ENCODE measurements at regions not wholly inside any gene's neighbourhood (a gene's known extent, or its start where the extent isn't known, plus 50 kb on each side); places are given as distances from the start of the nearest gene placed in this dataset.

- no peaks in the 10 kb centered on the region for H3K9me3 Mint-ChIP-seq
- TF ChIP-seq, protein P1, sequence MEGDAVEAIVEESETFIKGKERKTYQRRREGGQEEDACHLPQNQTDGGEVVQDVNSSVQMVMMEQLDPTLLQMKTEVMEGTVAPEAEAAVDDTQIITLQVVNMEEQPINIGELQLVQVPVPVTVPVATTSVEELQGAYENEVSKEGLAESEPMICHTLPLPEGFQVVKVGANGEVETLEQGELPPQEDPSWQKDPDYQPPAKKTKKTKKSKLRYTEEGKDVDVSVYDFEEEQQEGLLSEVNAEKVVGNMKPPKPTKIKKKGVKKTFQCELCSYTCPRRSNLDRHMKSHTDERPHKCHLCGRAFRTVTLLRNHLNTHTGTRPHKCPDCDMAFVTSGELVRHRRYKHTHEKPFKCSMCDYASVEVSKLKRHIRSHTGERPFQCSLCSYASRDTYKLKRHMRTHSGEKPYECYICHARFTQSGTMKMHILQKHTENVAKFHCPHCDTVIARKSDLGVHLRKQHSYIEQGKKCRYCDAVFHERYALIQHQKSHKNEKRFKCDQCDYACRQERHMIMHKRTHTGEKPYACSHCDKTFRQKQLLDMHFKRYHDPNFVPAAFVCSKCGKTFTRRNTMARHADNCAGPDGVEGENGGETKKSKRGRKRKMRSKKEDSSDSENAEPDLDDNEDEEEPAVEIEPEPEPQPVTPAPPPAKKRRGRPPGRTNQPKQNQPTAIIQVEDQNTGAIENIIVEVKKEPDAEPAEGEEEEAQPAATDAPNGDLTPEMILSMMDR (IDR thresholded peaks at IDR 0.05; ENCODE audit: unreplicated experiment): no peak
- H3K27ac Mint-ChIP-seq: no peak overlapping the region
- no peaks in the 10 kb centered on the region for H3K27me3 Mint-ChIP-seq (ENCODE audit: low read depth)
- no peak for DNase-seq (ENCODE audit: low spot score in 2 of 2, unreplicated experiment in 2 of 2)
- H3K36me3 Mint-ChIP-seq: no peaks in the 10 kb centered on the region
- peaks cover 3% of the 10 kb centered on the region for H3K4me1 Mint-ChIP-seq
- H3K4me3 Mint-ChIP-seq: no peak overlapping the region
These were observed 801.9 kb downstream of the TECRL start for GRCh38 chr4:63607169-63607872.

DNA sequence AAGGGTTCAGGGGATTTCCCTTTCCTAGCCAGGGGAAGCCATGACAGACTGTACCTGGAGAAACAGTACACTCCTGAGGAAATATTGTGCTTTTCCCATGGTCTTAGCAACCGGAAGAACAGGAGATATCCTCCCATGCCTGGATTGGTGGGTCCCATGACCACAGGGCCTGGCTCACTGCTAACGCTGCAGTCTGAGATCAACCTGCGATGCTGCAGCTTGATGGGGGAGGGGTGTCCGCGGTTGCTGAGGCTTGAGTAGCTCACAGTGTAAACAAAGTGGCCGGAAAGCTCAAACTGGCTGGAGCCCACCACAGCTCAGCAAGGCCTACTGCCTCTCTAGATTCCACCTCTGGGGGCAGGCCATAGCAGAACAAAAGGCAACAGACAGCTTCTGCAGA is 819.5 kb downstream of the TECRL start:
- Mint-ChIP-seq H3K9me3 (peaks cover 34% of the 10 kb centered on the region), H3K4me1 (no peaks in the 10 kb centered on the region), H3K27ac (no peak overlapping the region), H3K4me3 (no peak overlapping the region), H3K36me3 (no peaks in the 10 kb centered on the region), H3K27me3 (ENCODE audit: low read depth) (no peaks in the 10 kb centered on the region)
- TF ChIP-seq, protein P1 (IDR thresholded peaks at IDR 0.05; ENCODE audit: unreplicated experiment): no peak
- no peak for DNase-seq (ENCODE audit: low spot score in 2 of 2, unreplicated experiment in 2 of 2)

GRCh38 chr4:63583561-63583960 is 825.7 kb downstream of the TECRL start:
- H3K4me3 Mint-ChIP-seq: no peak overlapping the region
- peaks cover 2% of the 10 kb centered on the region for H3K4me1 Mint-ChIP-seq
- peaks cover 5% of the 10 kb centered on the region for H3K9me3 Mint-ChIP-seq
- no peaks in the 10 kb centered on the region for H3K36me3 Mint-ChIP-seq
- no peak for DNase-seq (ENCODE audit: low spot score in 2 of 2, unreplicated experiment in 2 of 2)
- TF ChIP-seq, protein P1 (IDR thresholded peaks at IDR 0.05; ENCODE audit: unreplicated experiment): no peak
- H3K27ac Mint-ChIP-seq: no peak overlapping the region
- no peaks in the 10 kb centered on the region for H3K27me3 Mint-ChIP-seq (ENCODE audit: low read depth)

DNA sequence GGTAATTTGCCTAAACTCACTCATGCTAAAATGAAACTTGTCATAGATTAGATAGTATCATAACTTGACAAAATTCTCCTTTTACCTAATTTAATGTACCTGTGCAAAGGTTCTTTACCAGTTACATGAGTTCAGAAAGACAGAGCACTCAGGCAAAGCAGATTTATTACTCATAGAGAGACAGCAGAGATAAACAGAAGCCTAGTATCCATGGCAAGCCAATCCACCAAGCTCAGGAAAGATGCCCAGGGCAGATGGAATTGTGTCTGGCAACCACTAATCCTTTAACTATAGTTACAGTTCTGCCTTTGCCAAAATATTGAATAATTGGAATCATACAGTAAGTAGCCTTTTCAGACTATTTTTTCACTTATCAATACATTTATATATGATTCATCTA is 826.2 kb downstream of the TECRL start:
- H3K9me3 Mint-ChIP-seq: peaks cover 5% of the 10 kb centered on the region
- H3K27ac Mint-ChIP-seq: no peak overlapping the region
- H3K27me3 Mint-ChIP-seq (ENCODE audit: low read depth): no peaks in the 10 kb centered on the region
- TF ChIP-seq, protein P1 (IDR thresholded peaks at IDR 0.05; ENCODE audit: unreplicated experiment): no peak
- no peak overlapping the region for H3K4me3 Mint-ChIP-seq
- peaks cover 2% of the 10 kb centered on the region for H3K4me1 Mint-ChIP-seq
- H3K36me3 Mint-ChIP-seq: no peaks in the 10 kb centered on the region
- DNase-seq (ENCODE audit: low spot score in 2 of 2, unreplicated experiment in 2 of 2): no peak

DNA sequence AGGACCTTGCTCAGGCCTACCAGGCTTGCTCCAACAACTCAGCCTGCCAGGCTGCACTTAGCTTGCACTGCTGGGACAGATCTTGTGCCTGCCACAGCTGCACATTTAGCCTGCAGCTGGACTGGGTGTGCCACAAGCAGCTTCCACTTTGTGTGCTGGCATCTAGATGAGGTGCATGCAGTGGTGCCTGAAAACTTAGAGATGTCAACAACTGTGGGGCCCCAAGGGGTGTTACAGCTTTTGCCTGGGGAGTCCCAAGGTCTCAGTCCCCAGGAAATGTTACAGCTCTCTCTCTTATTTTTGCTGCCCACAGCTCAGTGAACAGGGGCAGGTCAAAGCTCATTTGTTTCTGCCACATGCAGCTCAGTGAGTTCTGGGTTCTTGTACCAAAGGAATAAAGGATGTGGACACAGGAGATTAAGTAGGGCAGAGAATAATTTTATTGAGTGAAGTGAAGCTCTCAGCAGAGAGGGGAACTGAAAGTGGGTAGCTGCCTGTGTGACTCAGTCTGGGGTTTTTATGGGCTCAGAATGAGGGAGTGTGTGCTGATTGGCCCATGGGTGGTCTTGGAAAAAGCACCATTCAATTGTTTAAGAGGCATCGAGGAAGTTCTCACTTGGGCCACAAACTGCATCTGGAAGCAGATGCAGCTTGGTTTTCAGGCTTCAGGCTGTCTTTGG is 828.3 kb downstream of the TECRL start:
- H3K36me3 Mint-ChIP-seq: no peaks in the 10 kb centered on the region
- peaks cover 2% of the 10 kb centered on the region for H3K4me1 Mint-ChIP-seq
- no peak for DNase-seq (ENCODE audit: low spot score in 2 of 2, unreplicated experiment in 2 of 2)
- TF ChIP-seq, protein P1 (IDR thresholded peaks at IDR 0.05; ENCODE audit: unreplicated experiment): no peak
- no peaks in the 10 kb centered on the region for H3K27me3 Mint-ChIP-seq (ENCODE audit: low read depth)
- no peak overlapping the region for H3K27ac Mint-ChIP-seq
- no peak overlapping the region for H3K4me3 Mint-ChIP-seq
- peaks cover 12% of the 10 kb centered on the region for H3K9me3 Mint-ChIP-seq

All from mesothelial cell of epicardium (in vitro differentiated cells).